Left lobe of liver (tissue), 2 donors: ENCODE measurements at regions not wholly inside any gene's neighbourhood (a gene's known extent, or its start where the extent isn't known, plus 50 kb on each side); places are given as distances from the start of the nearest gene placed in this dataset.
"Not testable (repeated sequence)": the region's sequence is repeated elsewhere in the genome, so short reads cannot be mapped to it uniquely, and the experiment has no call there.

Experiments used
- ATAC-seq: fragments of 200-7000 bp; cut with Tn5 transposase; one replicate; pipeline ENCODE4 v1.9.1; 2020; ENCODE audit warnings: mild to moderate bottlenecking, moderate library complexity
- DNase-seq: peaks from one replicate; pipeline ENCODE4 v3.0.0-alpha.2; 2020; ENCODE audit warnings: low spot score
- donor health status: DM: no; HTN: no; CAD: no; lungs with moderate emphysema.
- donor health status: DM: no; HTN: yes; CAD: no.

DNA sequence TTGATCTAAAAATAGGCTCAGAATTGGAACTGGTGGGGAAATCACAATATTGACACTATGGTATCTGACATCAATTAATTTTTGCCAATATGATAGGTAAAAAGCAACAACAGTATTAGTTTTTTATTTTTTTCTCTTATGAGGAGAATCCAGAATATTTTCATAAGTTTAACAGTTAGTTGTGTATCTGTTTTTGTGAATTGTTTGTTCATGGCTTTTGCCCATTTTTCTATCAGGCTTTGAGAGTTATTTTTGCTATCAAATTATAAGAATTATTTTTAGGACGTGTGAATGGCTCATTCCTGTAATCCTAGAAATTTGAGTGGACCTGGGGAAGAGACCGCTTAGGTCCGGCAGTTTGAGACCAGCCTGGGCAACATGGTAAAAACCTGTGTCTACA lies 608.6 kb upstream of the ADGRB3 start:
- no peak for ATAC-seq
- no peak for DNase-seq

- DNase-seq = no peak
- ATAC-seq = no peak
Observed at GRCh38 chr6:68025764-68026163, 609.3 kb upstream of the ADGRB3 start.

GRCh38 chr6:68024570-68025269 lies 610.4 kb upstream of the ADGRB3 start:
- ATAC-seq (no peak), DNase-seq (no peak)

- DNase-seq, ATAC-seq: not testable (repeated sequence)
Observed at GRCh38 chr6:68022968-68023367, 612.1 kb upstream of the ADGRB3 start.

GRCh38 chr6:68013780-68014515 lies 621.1 kb upstream of the ADGRB3 start:
- ATAC-seq (no peak), DNase-seq (no peak)

GRCh38 chr6:68012822-68013221 lies 622.3 kb upstream of the ADGRB3 start:
- ATAC-seq = no peak
- no peak for DNase-seq

DNA sequence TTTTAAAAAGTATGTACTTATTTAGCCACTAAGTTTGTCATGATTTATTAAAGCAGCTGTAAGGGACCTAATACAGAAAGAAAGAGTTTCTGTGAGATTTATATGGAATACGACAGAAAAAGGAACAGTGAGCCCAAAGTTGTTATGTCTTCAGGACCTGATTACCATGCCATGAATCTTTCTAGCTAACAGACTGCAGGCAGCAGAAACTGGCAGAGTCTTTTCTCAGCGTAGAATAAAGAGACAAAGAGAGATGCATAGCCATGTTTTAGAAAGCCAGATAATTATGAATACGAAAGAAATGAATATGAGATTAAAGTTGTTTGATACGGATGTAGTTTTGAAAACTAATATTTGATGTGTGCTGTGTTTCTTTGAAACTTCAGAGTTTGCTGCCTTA lies 624.1 kb upstream of the ADGRB3 start:
- ATAC-seq = no peak
- DNase-seq = no peak

DNA sequence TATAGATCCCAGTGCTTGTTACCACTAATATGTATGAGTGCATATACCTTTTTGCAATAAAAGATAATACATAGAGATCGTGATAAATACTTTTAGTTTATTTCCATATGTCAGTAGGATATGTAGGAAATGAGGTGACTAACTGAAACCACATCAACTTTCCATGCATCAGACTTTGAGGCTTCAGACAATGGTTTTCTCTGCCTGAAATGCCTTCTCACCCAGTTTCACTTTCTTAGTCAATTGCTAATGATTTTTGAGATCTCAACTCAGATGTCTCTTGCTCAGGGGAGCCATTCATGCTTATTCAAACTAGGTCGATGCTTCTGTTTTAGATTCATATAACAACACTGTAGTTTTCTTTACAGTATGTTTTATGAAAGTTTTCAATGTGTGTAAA lies 626.6 kb upstream of the ADGRB3 start:
- ATAC-seq (no peak), DNase-seq (no peak)

- DNase-seq = no peak
- ATAC-seq = no peak
Observed at GRCh38 chr6:68007717-68008116, 627.4 kb upstream of the ADGRB3 start.

- no peak for ATAC-seq
- no peak for DNase-seq
Observed at GRCh38 chr6:67986694-67987232, 648.3 kb upstream of the ADGRB3 start.

DNA sequence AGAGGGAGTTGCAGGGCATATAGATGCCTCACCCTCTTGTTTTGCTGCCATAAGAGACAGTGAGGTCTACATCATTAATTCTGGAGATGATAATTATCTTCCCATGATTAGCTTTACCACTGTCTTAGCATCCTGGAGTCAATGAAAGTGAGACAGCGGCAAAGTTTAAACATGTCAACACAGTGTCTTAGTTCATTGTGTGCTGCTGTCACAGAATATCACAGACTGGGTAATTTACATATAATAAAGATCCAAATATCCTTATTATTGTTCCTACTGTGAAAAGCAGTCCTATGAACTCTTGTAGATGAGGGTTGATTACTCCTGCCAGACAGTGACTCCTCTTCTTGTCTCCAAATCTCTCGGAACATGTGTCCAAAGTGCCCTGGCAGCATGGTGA lies 658.6 kb upstream of the ADGRB3 start:
- DNase-seq = no peak
- ATAC-seq = no peak

DNA sequence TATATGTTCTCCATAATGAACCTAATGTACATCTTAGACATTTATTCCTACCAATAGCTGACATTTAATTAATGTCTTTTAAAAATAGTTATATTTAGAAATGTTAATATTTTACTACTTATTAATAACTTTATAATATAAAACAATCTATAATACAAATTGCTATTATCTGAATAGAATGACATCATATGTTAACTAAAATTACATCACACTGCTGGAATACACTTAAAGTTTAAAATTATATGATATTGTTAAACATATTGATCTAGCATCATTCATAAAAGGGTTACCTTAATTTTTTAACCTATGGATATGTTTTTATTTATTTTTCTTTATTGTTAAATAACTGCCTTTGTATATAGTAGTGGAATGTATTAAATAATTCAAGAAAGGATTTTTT lies 660.2 kb upstream of the ADGRB3 start:
- DNase-seq (no peak), ATAC-seq (no peak)

- no peak for ATAC-seq
Observed at GRCh38 chr6:67971812-67972211, 663.3 kb upstream of the ADGRB3 start.

DNA sequence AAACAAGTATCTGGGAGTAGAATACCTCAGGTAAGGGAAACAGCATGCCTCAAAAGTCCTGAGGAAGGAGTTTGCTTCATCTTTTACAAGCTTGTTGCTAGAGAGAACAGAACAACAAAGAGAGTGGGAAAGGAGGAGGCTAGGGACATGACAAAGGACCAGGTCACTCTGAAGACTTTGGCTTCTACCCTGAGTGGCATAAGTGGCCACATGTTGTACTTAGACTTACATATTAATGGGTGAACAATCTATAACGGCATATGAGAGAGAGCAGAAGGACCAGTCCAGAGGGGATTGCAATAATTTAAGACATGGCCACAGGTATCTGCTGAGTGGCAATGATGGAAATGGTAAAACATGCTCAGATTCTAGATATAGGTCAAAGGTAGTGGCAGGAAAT lies 668.3 kb upstream of the ADGRB3 start:
- ATAC-seq (no peak), DNase-seq (no peak)

More at GRCh38 chr6:67971812-67972211, 663.3 kb upstream of the ADGRB3 start:
- no peak for DNase-seq

DNA sequence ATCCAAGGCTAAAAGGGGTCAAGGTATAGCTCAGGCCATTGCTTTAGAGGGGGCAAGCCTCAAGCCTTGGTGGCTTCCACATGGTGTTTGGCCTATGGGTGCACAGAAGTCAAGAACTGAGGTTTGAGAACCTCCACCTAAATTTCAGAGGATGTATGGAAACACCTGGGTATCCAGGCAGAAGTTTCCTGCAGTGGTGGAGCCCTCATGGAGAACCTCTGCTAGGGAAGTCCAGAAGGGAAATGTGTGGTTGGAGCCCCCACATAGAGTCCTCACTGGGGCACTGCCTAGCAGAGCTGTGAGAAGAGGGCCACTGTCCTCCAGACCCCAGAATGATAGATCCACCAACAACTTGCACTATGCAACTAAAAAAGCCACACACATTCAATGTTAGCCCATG lies 678.7 kb upstream of the ADGRB3 start:
- no peak for DNase-seq
- ATAC-seq = no peak

- ATAC-seq = no peak
- no peak for DNase-seq
Observed at GRCh38 chr6:67952948-67953347, 682.1 kb upstream of the ADGRB3 start.

GRCh38 chr6:67952121-67952520 lies 683.0 kb upstream of the ADGRB3 start:
- ATAC-seq (no peak), DNase-seq (no peak)

- not testable (repeated sequence) for DNase-seq, ATAC-seq
Observed at GRCh38 chr6:67947762-67948161, 687.3 kb upstream of the ADGRB3 start.

DNA sequence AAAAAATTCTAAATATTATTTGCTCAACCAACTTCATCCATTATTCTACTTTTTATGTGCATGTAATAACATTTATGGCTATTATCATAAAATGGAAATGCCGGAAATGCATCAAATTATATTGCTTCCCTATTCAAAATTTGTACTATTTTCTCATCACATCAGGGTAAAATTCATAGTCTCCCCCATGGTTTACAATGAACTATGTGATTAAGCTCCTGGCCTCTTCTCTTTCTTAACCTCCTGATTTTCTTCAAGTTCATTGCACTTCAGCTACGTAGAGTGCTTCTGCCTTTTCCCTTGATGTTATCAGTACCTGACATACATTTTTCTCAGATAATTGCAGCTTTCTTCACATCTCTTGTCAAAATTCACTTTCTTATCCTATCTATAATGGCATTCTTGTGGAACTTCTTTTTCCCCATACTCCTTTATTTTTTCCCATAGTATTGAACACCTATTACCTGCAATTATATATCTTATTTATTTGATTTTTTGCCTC lies 699.1 kb upstream of the ADGRB3 start:
- ATAC-seq = no peak
- DNase-seq = no peak

DNA sequence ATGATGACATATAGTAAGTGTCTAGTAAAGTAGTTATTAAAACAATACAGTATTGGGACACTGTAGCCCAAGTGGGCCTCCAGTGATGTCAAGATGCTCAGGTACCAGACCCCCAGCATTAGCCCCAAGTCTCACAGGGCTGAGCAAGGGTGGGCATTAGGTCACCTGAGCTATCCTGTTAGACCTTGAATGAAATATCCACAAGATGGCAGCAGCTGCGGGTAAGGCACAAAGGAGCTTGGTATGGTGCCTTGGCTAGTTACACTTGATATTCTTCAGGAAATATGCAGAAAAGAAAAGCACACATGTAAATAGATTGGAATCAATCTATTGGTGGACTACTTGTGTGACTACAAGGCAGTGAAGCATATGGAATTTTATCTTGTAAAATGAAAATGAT lies 701.8 kb upstream of the ADGRB3 start:
- no peak for DNase-seq
- no peak for ATAC-seq

DNA sequence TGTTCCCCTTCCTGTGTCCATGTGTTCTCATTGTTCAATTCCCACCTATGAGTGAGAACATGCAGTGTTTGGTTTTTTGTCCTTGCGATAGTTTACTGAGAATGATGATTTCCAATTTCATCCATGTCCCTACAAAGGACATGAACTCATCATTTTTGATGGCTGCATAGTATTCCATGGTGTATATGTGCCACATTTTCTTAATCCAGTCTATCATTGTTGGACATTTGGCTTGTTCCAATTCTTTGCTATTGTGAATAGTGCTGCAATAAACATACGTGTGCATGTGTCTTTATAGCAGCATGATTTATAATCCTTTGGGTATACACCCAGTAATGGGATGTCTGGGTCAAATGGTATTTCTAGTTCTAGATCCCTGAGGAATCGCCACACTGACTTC lies 712.5 kb upstream of the ADGRB3 start:
- not testable (repeated sequence) for ATAC-seq, DNase-seq

GRCh38 chr6:67920040-67920439 lies 715.0 kb upstream of the ADGRB3 start:
- not testable (repeated sequence) for ATAC-seq, DNase-seq
